ENCODE measurements at regions not wholly inside any gene's neighbourhood (a gene's known extent, or its start where the extent isn't known, plus 50 kb on each side); places are given as distances from the start of the nearest gene placed in this dataset.

DNA sequence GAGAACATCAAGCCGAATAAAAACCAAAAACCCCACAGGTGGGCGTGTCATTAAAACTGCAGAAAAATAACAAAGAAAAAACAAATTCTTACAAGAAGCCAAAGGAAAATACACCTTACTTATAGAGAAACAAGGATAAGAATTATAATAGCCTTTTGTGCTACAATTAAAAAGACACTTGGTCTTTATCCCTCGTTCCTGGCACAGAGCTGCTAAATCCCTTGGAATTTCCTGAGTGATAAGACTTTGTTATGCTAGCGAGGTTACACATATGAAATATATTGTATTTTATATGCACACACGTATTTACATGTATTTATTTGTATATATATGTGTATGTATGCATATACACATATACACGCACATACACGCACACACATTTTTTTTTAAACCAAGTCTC, 325.3 kb upstream of the TFPI start (continued):
- TF ChIP-seq CHD7 (IDR thresholded peaks at IDR 0.05; ENCODE audit: insufficient replicate concordance, low read length), result no peak

Data from H1 (cell line).